ENCODE measurements at regions not wholly inside any gene's neighbourhood (a gene's known extent, or its start where the extent isn't known, plus 50 kb on each side); places are given as distances from the start of the nearest gene placed in this dataset.
"Not testable (repeated sequence)": the region's sequence is repeated elsewhere in the genome, so short reads cannot be mapped to it uniquely, and the experiment has no call there.

DNA sequence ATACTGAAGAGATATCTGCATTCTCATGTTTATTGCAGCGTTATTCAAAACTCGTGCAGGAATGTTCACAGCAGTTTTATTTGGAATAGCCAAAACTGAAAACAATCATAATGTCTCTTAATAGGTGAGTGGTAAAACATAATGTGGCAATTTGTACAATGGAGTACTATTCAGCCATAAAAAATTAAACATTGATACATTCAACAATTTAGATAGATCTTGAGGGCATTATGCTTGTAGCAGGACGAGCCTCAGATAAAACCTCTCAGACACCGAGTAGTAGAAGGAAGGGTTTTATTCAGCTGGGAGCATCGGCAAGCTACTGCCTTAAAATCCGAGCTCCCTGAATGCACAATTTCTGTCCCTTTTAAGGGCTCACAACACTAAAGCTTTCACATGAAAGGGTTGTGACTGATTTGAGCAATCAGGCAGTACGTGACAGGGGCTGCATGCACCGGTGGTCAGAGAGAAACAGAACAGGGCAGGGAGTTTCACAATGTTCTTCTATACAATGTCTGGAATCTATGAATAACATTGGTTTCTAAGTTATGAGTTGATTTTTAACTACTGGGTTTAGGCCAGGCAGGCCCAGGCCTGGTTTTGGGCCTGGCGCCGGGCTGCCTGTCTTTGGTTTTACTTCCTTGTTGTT lies 195.3 kb upstream of the PRSS16 start:
- TF ChIP-seq POLR2A, CTCF (IDR thresholded peaks at IDR 0.05): not testable (repeated sequence)

All from adrenal gland (tissue), 5 donors.